Pancreas (tissue), 10 donors: ENCODE measurements at regions not wholly inside any gene's neighbourhood (a gene's known extent, or its start where the extent isn't known, plus 50 kb on each side); places are given as distances from the start of the nearest gene placed in this dataset.
A peak's percentile ranks its signal among the peaks of the same experiment; 100 is the strongest.

ENCODE experiments used
- ATAC-seq, 4 donors: fragments of 200-7000 bp; cut with Tn5 transposase; one replicate each; pipeline versions ENCODE4 v1.8.0 to v1.9.1; 2020; ENCODE audit warnings: mild to moderate bottlenecking in 4 of 4, moderate library complexity in 4 of 4
- DNase-seq, 6 donors: peaks; one replicate each; pipeline ENCODE4 v3.0.0-alpha.2; 2020
- FAIRE-seq: peaks from 2 replicates; lab custom pipeline; 2012; peaks lifted over from hg19 to GRCh38; lab: Jason Lieb, UNC
- H3K27ac ChIP-seq, 4 donors: fragments of 200-600 bp; sonication (generic); 1 replicate in 3 of 4; 2 replicates in 1 of 4; pipeline versions ENCODE4 v1.5.0 to v1.8.0; 2020
- H3K27me3 ChIP-seq, 4 donors: fragments of 200-600 bp; one replicate each; pipeline ENCODE4 v1.8.0; 2021
- H3K36me3 ChIP-seq, 3 donors: fragments of 200-600 bp; sonication (generic) in 1 of 3; one replicate each; pipeline versions ENCODE4 v1.5.0 to v1.8.0; 2020 to 2021
- H3K4me1 ChIP-seq, 3 donors: fragments of 200-600 bp; one replicate each; pipeline ENCODE4 v1.8.0; 2021
- H3K4me3 ChIP-seq, 4 donors: fragments of 200-600 bp; sonication (generic) in 2 of 4; one replicate each; pipeline versions ENCODE4 v1.5.0 to v1.8.0; 2020 to 2021
- H3K9me3 ChIP-seq, 4 donors: fragments of 200-600 bp; one replicate each; pipeline ENCODE4 v1.8.0; 2021
- WGBS, 2 donors: extraction: QIAGEN DNeasy Blood & Tissue Kit; methylation state at CpG; one replicate each; pipeline ENCODE4 v1.1.7; 2013; 5-methylcytosine and 5-hydroxymethylcytosine counted together
- intact Hi-C, 3 donors: fragments of 100-400 bp; cut with DNase I; formaldehyde crosslinking; loops; one replicate each; pipeline versions ENCODE4 v1.11.1 to v1.14.2; 2022
- TF ChIP-seq, protein P1 (sequence below), 4 donors: fragments of 200-600 bp; sonication (generic) in 3 of 4; IDR thresholded peaks; one replicate each; pipeline versions ENCODE4 v1.5.0 to v1.8.0; 2021; ENCODE audit warnings: antibody characterized with exemption in 4 of 4
- donor health status: healthy with polysubstance abuse.
- donor health status: DM: no; HTN: no; CAD: no; lungs with moderate emphysema.
- donor health status: DM: no; HTN: no; CAD: no.
- donor health status: control.
- donor health status: control.
- donor health status: Bipolar disorder and iron deficiency.
- donor health status: DM: yes; HTN: yes; CAD: no.
- donor health status: DM: no; HTN: no; CAD: no.
- donor health status: DM: no; HTN: no; CAD: no.
- donor health status: DM: yes; HTN: yes; CAD: no.

DNA sequence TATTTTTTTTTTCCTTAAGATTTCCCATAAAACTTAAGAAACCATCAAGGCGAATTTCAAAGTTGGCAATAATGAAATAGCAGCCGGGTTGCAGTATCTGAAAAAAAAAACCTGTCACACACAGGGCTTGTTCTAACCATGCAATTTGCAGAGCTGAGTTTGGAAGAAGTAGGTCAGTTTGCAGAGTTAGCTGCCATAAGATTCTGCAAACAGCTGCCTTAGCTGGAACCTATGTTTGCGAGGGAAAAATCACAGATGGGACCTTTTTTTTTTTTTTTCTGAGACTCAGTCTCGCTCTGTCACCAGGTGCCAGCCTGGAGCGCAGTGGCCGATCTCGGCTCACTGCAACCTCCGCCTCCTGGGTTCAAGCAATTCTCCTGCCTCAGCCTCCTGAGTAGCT, 98.5 kb upstream of the HS3ST4 start:
- 20 to 25% methylated on average over 8 of the region's 8 CpGs for WGBS, 2 donors
- Histone ChIP-seq H3K4me1 (peaks cover 0 to 5% (median 0%) of the 10 kb centered on the region in 3 donors), H3K9me3 (no peaks in the 10 kb centered on the region), H3K36me3 (no peaks in the 10 kb centered on the region), H3K27ac (peak overlapping the region in 1 of 4 donors; percentile 22), H3K27me3 (no peaks in the 10 kb centered on the region), H3K4me3 (no peak overlapping the region)
- intact Hi-C loops = no loop called here
- DNase-seq (peak in 3 of 6 donors; percentile 22 to 35 (median 33)), FAIRE-seq (no peak), ATAC-seq (peak; percentile 59 to 96 (median 84))
- TF ChIP-seq, protein P1, sequence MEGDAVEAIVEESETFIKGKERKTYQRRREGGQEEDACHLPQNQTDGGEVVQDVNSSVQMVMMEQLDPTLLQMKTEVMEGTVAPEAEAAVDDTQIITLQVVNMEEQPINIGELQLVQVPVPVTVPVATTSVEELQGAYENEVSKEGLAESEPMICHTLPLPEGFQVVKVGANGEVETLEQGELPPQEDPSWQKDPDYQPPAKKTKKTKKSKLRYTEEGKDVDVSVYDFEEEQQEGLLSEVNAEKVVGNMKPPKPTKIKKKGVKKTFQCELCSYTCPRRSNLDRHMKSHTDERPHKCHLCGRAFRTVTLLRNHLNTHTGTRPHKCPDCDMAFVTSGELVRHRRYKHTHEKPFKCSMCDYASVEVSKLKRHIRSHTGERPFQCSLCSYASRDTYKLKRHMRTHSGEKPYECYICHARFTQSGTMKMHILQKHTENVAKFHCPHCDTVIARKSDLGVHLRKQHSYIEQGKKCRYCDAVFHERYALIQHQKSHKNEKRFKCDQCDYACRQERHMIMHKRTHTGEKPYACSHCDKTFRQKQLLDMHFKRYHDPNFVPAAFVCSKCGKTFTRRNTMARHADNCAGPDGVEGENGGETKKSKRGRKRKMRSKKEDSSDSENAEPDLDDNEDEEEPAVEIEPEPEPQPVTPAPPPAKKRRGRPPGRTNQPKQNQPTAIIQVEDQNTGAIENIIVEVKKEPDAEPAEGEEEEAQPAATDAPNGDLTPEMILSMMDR (IDR thresholded peaks at IDR 0.05) = no peak

GRCh38 chr16:25587783-25588182, 104.0 kb upstream of the HS3ST4 start:
- TF ChIP-seq, protein P1 (IDR thresholded peaks at IDR 0.05) = no peak
- 64 to 74% methylated on average over 1 of the region's 1 CpG for WGBS, 2 donors
- Histone ChIP-seq H3K27me3 (no peaks in the 10 kb centered on the region), H3K36me3 (no peaks in the 10 kb centered on the region), H3K4me3 (no peak overlapping the region), H3K9me3 (no peaks in the 10 kb centered on the region), H3K4me1 (no peaks in the 10 kb centered on the region), H3K27ac (no peak overlapping the region)
- no peak for DNase-seq
- intact Hi-C loops = no loop called here
- ATAC-seq = no peak
- FAIRE-seq = no peak

GRCh38 chr16:25586826-25587225, 104.9 kb upstream of the HS3ST4 start:
- H3K27ac ChIP-seq = no peak overlapping the region
- no peaks in the 10 kb centered on the region for H3K9me3 ChIP-seq
- no peaks in the 10 kb centered on the region for H3K4me1 ChIP-seq
- TF ChIP-seq, protein P1 (IDR thresholded peaks at IDR 0.05) = no peak
- H3K4me3 ChIP-seq = no peak overlapping the region
- no peaks in the 10 kb centered on the region for H3K36me3 ChIP-seq
- H3K27me3 ChIP-seq = no peaks in the 10 kb centered on the region
- DNase-seq (no peak), FAIRE-seq (no peak), ATAC-seq (no peak)
- WGBS, 2 donors = 41 to 50% methylated on average over 4 of the region's 4 CpGs
- intact Hi-C loops = no loop called here

GRCh38 chr16:25585526-25585925, 106.2 kb upstream of the HS3ST4 start:
- intact Hi-C loops = no loop called here

GRCh38 chr16:25580041-25580440, 111.7 kb upstream of the HS3ST4 start:
- no peaks in the 10 kb centered on the region for H3K9me3 ChIP-seq
- H3K4me1 ChIP-seq = no peaks in the 10 kb centered on the region
- 72 to 81% methylated on average over 14 of the region's 14 CpGs for WGBS, 2 donors
- no peak overlapping the region for H3K27ac ChIP-seq
- H3K4me3 ChIP-seq = no peak overlapping the region
- FAIRE-seq (no peak), DNase-seq (no peak), ATAC-seq (no peak)
- no peaks in the 10 kb centered on the region for H3K36me3 ChIP-seq
- TF ChIP-seq, protein P1 (IDR thresholded peaks at IDR 0.05) = no peak
- intact Hi-C loops = no loop called here
- no peaks in the 10 kb centered on the region for H3K27me3 ChIP-seq

More at GRCh38 chr16:25585526-25585925, 106.2 kb upstream of the HS3ST4 start:
- FAIRE-seq (no peak), DNase-seq (no peak), ATAC-seq (no peak)
- Histone ChIP-seq H3K4me1 (no peaks in the 10 kb centered on the region), H3K27me3 (no peaks in the 10 kb centered on the region), H3K4me3 (no peak overlapping the region), H3K36me3 (no peaks in the 10 kb centered on the region), H3K27ac (no peak overlapping the region), H3K9me3 (no peaks in the 10 kb centered on the region)
- TF ChIP-seq, protein P1 (IDR thresholded peaks at IDR 0.05) = no peak
- 67 to 83% methylated on average over 1 of the region's 1 CpG for WGBS, 2 donors
